NCI-H1930 (cell line): ENCODE measurements at regions not wholly inside any gene's neighbourhood (a gene's known extent, or its start where the extent isn't known, plus 50 kb on each side); places are given as distances from the start of the nearest gene placed in this dataset.
"Not testable (repeated sequence)": the region's sequence is repeated elsewhere in the genome, so short reads cannot be mapped to it uniquely, and the experiment has no call there.

Experiments
- DNase-seq, 2 experiments: peaks; one replicate each; lab custom pipeline; 2025; lab: John Stamatoyannopoulos, UW

GRCh38 chr20:30393523-30393922 is 863.9 kb upstream of the DEFB115 start:
- DNase-seq, result not testable (repeated sequence)

- not testable (repeated sequence) for DNase-seq
Measured at GRCh38 chr20:30397111-30397510, 860.4 kb upstream of the DEFB115 start.

GRCh38 chr20:30405061-30405460 is 852.4 kb upstream of the DEFB115 start:
- DNase-seq, result not testable (repeated sequence)

- not testable (repeated sequence) for DNase-seq
Measured at GRCh38 chr20:30405585-30405984, 851.9 kb upstream of the DEFB115 start.

GRCh38 chr20:30406370-30406769 is 851.1 kb upstream of the DEFB115 start:
- DNase-seq, result not testable (repeated sequence)

GRCh38 chr20:30412972-30413371 is 844.5 kb upstream of the DEFB115 start:
- no peak for DNase-seq

- DNase-seq, result not testable (repeated sequence)
Measured at GRCh38 chr20:30417387-30417786, 840.1 kb upstream of the DEFB115 start.

- not testable (repeated sequence) for DNase-seq
Measured at GRCh38 chr20:30418378-30418777, 839.1 kb upstream of the DEFB115 start.

GRCh38 chr20:30419466-30419865 is 838.0 kb upstream of the DEFB115 start:
- DNase-seq, result no peak

GRCh38 chr20:30419871-30420420 is 837.5 kb upstream of the DEFB115 start:
- DNase-seq, result not testable (repeated sequence)
